Naive thymus-derived CD4-positive, alpha-beta T cell (primary cell): ENCODE measurements at regions not wholly inside any gene's neighbourhood (a gene's known extent, or its start where the extent isn't known, plus 50 kb on each side); places are given as distances from the start of the nearest gene placed in this dataset.

ENCODE experiments used
- ATAC-seq: fragments of 150-1000 bp; cut with Tn5 transposase; 2 replicates; pipeline ENCODE4 v1.10.0; 2021; ENCODE audit warnings: mild to moderate bottlenecking, moderate library complexity
- CTCF ChIA-PET: fragments of 350-600 bp; sonication (Branson Sonifier 250); formaldehyde crosslinking; loops from one replicate; lab custom pipeline; 2021; ENCODE audit warnings: antibody characterized with exemption; lab: Charles Lee
- POLR2A ChIA-PET: fragments of 350-600 bp; sonication (Branson Sonifier 250); formaldehyde crosslinking; loops from one replicate; lab custom pipeline; 2021; ENCODE audit warnings: antibody characterized with exemption, inconsistent platforms; lab: Charles Lee
- DNase-seq, 9 donors: peaks; one replicate each; pipeline versions ENCODE4 v3.0.0 to v3.0.0-alpha.2; 2020 to 2022; ENCODE audit warnings: mixed read lengths in 1 of 9
- H3K27ac ChIP-seq: one replicate; pipeline ENCODE4 v1.7.0; 2013; ENCODE audit warnings: mild to moderate bottlenecking, low read depth, low read length, moderate library complexity
- H3K27me3 ChIP-seq, 2 donors: one replicate each; pipeline ENCODE4 v1.7.0; 2013; ENCODE audit warnings: low read length in 2 of 2, mild to moderate bottlenecking in 2 of 2, moderate library complexity in 2 of 2; ENCODE audit not compliant: control insufficient read depth in 2 of 2, insufficient read depth in 2 of 2
- H3K36me3 ChIP-seq, 3 experiments: 1 replicate in 2 of 3; 2 replicates in 1 of 3; pipeline ENCODE4 v1.7.0; 2013; ENCODE audit warnings: low read length in 3 of 3, mild to moderate bottlenecking in 3 of 3, moderate library complexity in 1 of 3; ENCODE audit not compliant: insufficient read depth in 3 of 3, control insufficient read depth in 2 of 3
- H3K4me1 ChIP-seq, 2 donors: one replicate each; pipeline ENCODE4 v1.7.0; 2013; ENCODE audit warnings: low read length in 2 of 2, mild to moderate bottlenecking in 2 of 2, moderate library complexity in 1 of 2; ENCODE audit not compliant: control insufficient read depth in 2 of 2, insufficient read depth in 2 of 2
- H3K4me3 ChIP-seq: 2 replicates; pipeline ENCODE4 v1.7.0; 2013; ENCODE audit warnings: mild to moderate bottlenecking, low read length
- H3K9me3 ChIP-seq, 3 experiments: 1 replicate in 2 of 3; 2 replicates in 1 of 3; pipeline ENCODE4 v1.7.0; 2013; ENCODE audit warnings: low read length in 3 of 3; ENCODE audit not compliant: control insufficient read depth in 2 of 3
- H3K27ac Mint-ChIP-seq, 9 donors: one replicate each; pipeline ENCODE4 v1.8.0; 2020 to 2022; ENCODE audit warnings: mixed read lengths in 9 of 9, mild to moderate bottlenecking in 8 of 9, moderate library complexity in 5 of 9, inconsistent platforms in 2 of 9
- H3K27me3 Mint-ChIP-seq, 5 donors: one replicate each; pipeline ENCODE4 v1.8.0; 2021 to 2022; ENCODE audit warnings: mixed read lengths in 5 of 5, mild to moderate bottlenecking in 1 of 5
- H3K36me3 Mint-ChIP-seq, 5 donors: one replicate each; pipeline ENCODE4 v1.8.0; 2020 to 2022; ENCODE audit warnings: mixed read lengths in 5 of 5, mild to moderate bottlenecking in 3 of 5, inconsistent platforms in 1 of 5
- H3K4me1 Mint-ChIP-seq, 7 donors: one replicate each; pipeline ENCODE4 v1.8.0; 2020 to 2022; ENCODE audit warnings: mixed read lengths in 7 of 7, mild to moderate bottlenecking in 3 of 7, inconsistent platforms in 1 of 7
- H3K4me3 Mint-ChIP-seq, 10 donors: one replicate each; pipeline ENCODE4 v1.8.0; 2020 to 2022; ENCODE audit warnings: mild to moderate bottlenecking in 10 of 10, mixed read lengths in 10 of 10, moderate library complexity in 6 of 10, inconsistent platforms in 2 of 10
- H3K9me3 Mint-ChIP-seq, 11 donors: one replicate each; pipeline ENCODE4 v1.8.0; 2020 to 2022; ENCODE audit warnings: mixed read lengths in 11 of 11, mild to moderate bottlenecking in 4 of 11, inconsistent platforms in 1 of 11, moderate library complexity in 1 of 11
- intact Hi-C, 2 donors: fragments of 100-400 bp; cut with micrococcal nuclease; formaldehyde crosslinking; loops; one replicate each; pipeline ENCODE4 v1.15.1; 2023

- ChIA-PET POLR2A (no interaction called here), CTCF (no interaction called here)
- intact Hi-C loops = no loop called here
- Mint-ChIP-seq H3K9me3 (peaks cover 0 to 3% (median 0%) of the 10 kb centered on the region in 11 donors), H3K27ac (no peak overlapping the region), H3K4me1 (no peaks in the 10 kb centered on the region), H3K36me3 (no peaks in the 10 kb centered on the region), H3K4me3 (no peak overlapping the region), H3K27me3 (no peaks in the 10 kb centered on the region)
- Histone ChIP-seq H3K36me3 (no peaks in the 10 kb centered on the region), H3K4me1 (no peaks in the 10 kb centered on the region), H3K9me3 (no peaks in the 10 kb centered on the region), H3K4me3 (no peak overlapping the region), H3K27ac (no peak overlapping the region), H3K27me3 (no peaks in the 10 kb centered on the region)
- ATAC-seq = no peak
- DNase-seq = no peak
These were observed 98.5 kb downstream of the HDGFL1 start for GRCh38 chr6:22667855-22668254.

- Mint-ChIP-seq H3K27me3 (no peaks in the 10 kb centered on the region), H3K36me3 (no peaks in the 10 kb centered on the region), H3K9me3 (peaks cover 0 to 3% (median 0%) of the 10 kb centered on the region in 11 donors), H3K4me3 (no peak overlapping the region), H3K27ac (no peak overlapping the region), H3K4me1 (no peaks in the 10 kb centered on the region)
- H3K4me1 ChIP-seq = no peaks in the 10 kb centered on the region
- ChIA-PET CTCF (no interaction called here), POLR2A (no interaction called here)
- no peak overlapping the region for H3K4me3 ChIP-seq
- H3K9me3 ChIP-seq = no peaks in the 10 kb centered on the region
- H3K27ac ChIP-seq = no peak overlapping the region
- ATAC-seq = no peak
- H3K36me3 ChIP-seq = no peaks in the 10 kb centered on the region
- no peak for DNase-seq
- intact Hi-C loops = no loop called here
- H3K27me3 ChIP-seq = no peaks in the 10 kb centered on the region
These were observed 98.9 kb downstream of the HDGFL1 start for GRCh38 chr6:22668307-22668706.

- Histone ChIP-seq H3K4me1 (no peaks in the 10 kb centered on the region), H3K27me3 (no peaks in the 10 kb centered on the region), H3K9me3 (no peaks in the 10 kb centered on the region), H3K27ac (no peak overlapping the region), H3K36me3 (no peaks in the 10 kb centered on the region), H3K4me3 (no peak overlapping the region)
- peaks cover 0 to 3% (median 0%) of the 10 kb centered on the region in 11 donors for H3K9me3 Mint-ChIP-seq
- intact Hi-C loops = no loop called here
- H3K4me3 Mint-ChIP-seq = no peak overlapping the region
- H3K27ac Mint-ChIP-seq = no peak overlapping the region
- POLR2A ChIA-PET = no interaction called here
- ATAC-seq = no peak
- no peaks in the 10 kb centered on the region for H3K4me1 Mint-ChIP-seq
- H3K36me3 Mint-ChIP-seq = no peaks in the 10 kb centered on the region
- CTCF ChIA-PET = no interaction called here
- H3K27me3 Mint-ChIP-seq = no peaks in the 10 kb centered on the region
- no peak for DNase-seq
These were observed 99.4 kb downstream of the HDGFL1 start for GRCh38 chr6:22668717-22669116.

DNA sequence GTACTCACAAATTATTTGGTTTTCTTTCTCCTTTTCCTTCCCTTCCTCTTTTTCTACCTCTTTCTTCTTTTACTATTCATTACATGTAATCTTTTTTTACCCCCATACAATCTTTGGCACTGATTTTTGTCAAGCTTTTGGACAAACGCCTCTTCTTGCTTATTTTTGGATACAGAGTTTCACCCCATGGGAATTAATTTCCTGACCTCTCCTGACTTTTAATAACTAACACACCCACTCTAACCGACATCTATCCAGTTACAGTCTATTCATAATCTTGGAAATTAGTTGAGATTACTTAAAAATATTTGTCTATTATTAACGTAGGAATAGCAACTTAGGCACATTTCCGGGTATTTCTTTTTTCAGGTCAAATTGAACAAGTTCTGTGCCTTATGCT lies 101.2 kb downstream of the HDGFL1 start:
- Mint-ChIP-seq H3K36me3 (no peaks in the 10 kb centered on the region), H3K27me3 (no peaks in the 10 kb centered on the region), H3K4me1 (no peaks in the 10 kb centered on the region), H3K4me3 (no peak overlapping the region), H3K9me3 (peaks cover 0 to 8% (median 0%) of the 10 kb centered on the region in 11 donors), H3K27ac (no peak overlapping the region)
- Histone ChIP-seq H3K4me1 (no peaks in the 10 kb centered on the region), H3K9me3 (no peaks in the 10 kb centered on the region), H3K36me3 (no peaks in the 10 kb centered on the region), H3K27me3 (no peaks in the 10 kb centered on the region), H3K27ac (no peak overlapping the region), H3K4me3 (no peak overlapping the region)
- ChIA-PET POLR2A (no interaction called here), CTCF (no interaction called here)
- intact Hi-C loops = no loop called here
- DNase-seq (no peak), ATAC-seq (no peak)

- H3K27me3 ChIP-seq = no peaks in the 10 kb centered on the region
- POLR2A ChIA-PET = no interaction called here
- Mint-ChIP-seq H3K4me1 (no peaks in the 10 kb centered on the region), H3K27ac (no peak overlapping the region), H3K4me3 (no peak overlapping the region), H3K27me3 (no peaks in the 10 kb centered on the region), H3K9me3 (peaks cover 0 to 9% (median 0%) of the 10 kb centered on the region in 11 donors), H3K36me3 (no peaks in the 10 kb centered on the region)
- no peaks in the 10 kb centered on the region for H3K36me3 ChIP-seq
- ATAC-seq (no peak), DNase-seq (no peak)
- no peaks in the 10 kb centered on the region for H3K9me3 ChIP-seq
- no peaks in the 10 kb centered on the region for H3K4me1 ChIP-seq
- intact Hi-C loops = no loop called here
- CTCF ChIA-PET = no interaction called here
- H3K27ac ChIP-seq = no peak overlapping the region
- H3K4me3 ChIP-seq = no peak overlapping the region
These were observed 104.1 kb downstream of the HDGFL1 start for GRCh38 chr6:22673474-22673873.

GRCh38 chr6:22680950-22681349 lies 111.6 kb downstream of the HDGFL1 start:
- no peak for ATAC-seq
- intact Hi-C loops = no loop called here
- H3K4me3 Mint-ChIP-seq = no peak overlapping the region
- no peak overlapping the region for H3K27ac Mint-ChIP-seq
- Histone ChIP-seq H3K4me1 (no peaks in the 10 kb centered on the region), H3K27me3 (no peaks in the 10 kb centered on the region), H3K4me3 (no peak overlapping the region), H3K27ac (no peak overlapping the region), H3K9me3 (no peaks in the 10 kb centered on the region), H3K36me3 (no peaks in the 10 kb centered on the region)
- no peaks in the 10 kb centered on the region for H3K4me1 Mint-ChIP-seq
- POLR2A ChIA-PET = no interaction called here
- peaks cover 0 to 8% (median 0%) of the 10 kb centered on the region in 11 donors for H3K9me3 Mint-ChIP-seq
- DNase-seq = no peak
- H3K27me3 Mint-ChIP-seq = no peaks in the 10 kb centered on the region
- CTCF ChIA-PET = no interaction called here
- H3K36me3 Mint-ChIP-seq = no peaks in the 10 kb centered on the region

DNA sequence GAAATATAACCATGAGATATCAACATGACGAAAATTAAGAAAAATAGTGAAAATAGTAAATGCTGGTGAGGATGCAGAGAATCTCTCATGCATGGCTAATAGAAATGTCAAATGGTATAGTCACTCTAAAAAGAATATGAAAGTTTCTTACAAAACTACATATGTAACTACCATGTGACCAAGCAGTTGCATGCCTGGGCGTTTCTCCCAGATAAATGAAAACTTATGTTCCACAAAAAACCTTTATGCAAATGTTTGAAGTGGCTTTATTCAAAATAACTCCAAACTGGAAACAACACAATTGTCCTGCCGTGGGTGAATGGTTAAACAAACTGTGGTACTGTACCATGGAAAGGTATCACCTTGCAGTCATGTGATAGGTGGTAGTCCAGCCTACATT lies 112.4 kb downstream of the HDGFL1 start:
- ChIA-PET POLR2A (no interaction called here), CTCF (no interaction called here)
- Mint-ChIP-seq H3K9me3 (peaks cover 0 to 8% (median 0%) of the 10 kb centered on the region in 11 donors), H3K4me1 (no peaks in the 10 kb centered on the region), H3K36me3 (no peaks in the 10 kb centered on the region), H3K27me3 (no peaks in the 10 kb centered on the region), H3K27ac (no peak overlapping the region), H3K4me3 (no peak overlapping the region)
- no peak overlapping the region for H3K27ac ChIP-seq
- no peak for ATAC-seq
- DNase-seq = no peak
- H3K9me3 ChIP-seq = no peaks in the 10 kb centered on the region
- no peaks in the 10 kb centered on the region for H3K27me3 ChIP-seq
- H3K4me1 ChIP-seq = no peaks in the 10 kb centered on the region
- no peaks in the 10 kb centered on the region for H3K36me3 ChIP-seq
- H3K4me3 ChIP-seq = no peak overlapping the region
- intact Hi-C loops = no loop called here
